Stimulated activated CD4-positive, alpha-beta T cell treated with anti-CD3 and anti-CD28 coated beads, TNF-alpha, amount 100 ng/mL, for 24 hours (primary cell): ENCODE measurements at regions not wholly inside any gene's neighbourhood (a gene's known extent, or its start where the extent isn't known, plus 50 kb on each side); places are given as distances from the start of the nearest gene placed in this dataset.

ENCODE experiments used
- DNase-seq, 3 experiments: peaks; one replicate each; pipeline ENCODE4 v3.0.0-alpha.2; 2020; ENCODE audit warnings: low read depth in 3 of 3

GRCh38 chr4:177569434-177569833, 127.2 kb upstream of the AGA start:
- no peak for DNase-seq

GRCh38 chr4:177573507-177573906, 131.3 kb upstream of the AGA start:
- DNase-seq, result no peak

GRCh38 chr4:177574446-177574845, 132.2 kb upstream of the AGA start:
- no peak for DNase-seq

GRCh38 chr4:177579649-177580048, 137.4 kb upstream of the AGA start:
- no peak for DNase-seq

- DNase-seq, result no peak
Measured at GRCh38 chr4:177582992-177583391, 140.8 kb upstream of the AGA start.

- DNase-seq, result no peak
Measured at GRCh38 chr4:177587989-177588388, 145.8 kb upstream of the AGA start.

GRCh38 chr4:177595386-177595785, 153.1 kb upstream of the AGA start:
- no peak for DNase-seq

- DNase-seq, result peak in 2 of 3 experiments; percentile 3 to 14
Measured at GRCh38 chr4:177596035-177596434, 153.8 kb upstream of the AGA start.

GRCh38 chr4:177596991-177597390, 154.8 kb upstream of the AGA start:
- no peak for DNase-seq

- no peak for DNase-seq
Measured at GRCh38 chr4:177605252-177605651, 163.0 kb upstream of the AGA start.

- no peak for DNase-seq
Measured at GRCh38 chr4:177607111-177607573, 164.9 kb upstream of the AGA start.

GRCh38 chr4:177611974-177612664, 169.9 kb upstream of the AGA start:
- no peak for DNase-seq

- DNase-seq, result no peak
Measured at GRCh38 chr4:177612684-177613083, 170.4 kb upstream of the AGA start.

GRCh38 chr4:177632481-177632880, 190.2 kb upstream of the AGA start:
- no peak for DNase-seq

- no peak for DNase-seq
Measured at GRCh38 chr4:177638871-177639270, 196.6 kb upstream of the AGA start.

- DNase-seq, result no peak
Measured at GRCh38 chr4:177640864-177641263, 198.6 kb upstream of the AGA start.

GRCh38 chr4:177660223-177660622, 218.0 kb upstream of the AGA start:
- DNase-seq, result no peak

- no peak for DNase-seq
Measured at GRCh38 chr4:177667687-177668086, 225.4 kb upstream of the AGA start.

GRCh38 chr4:177671387-177671786, 229.2 kb upstream of the AGA start:
- no peak for DNase-seq

- no peak for DNase-seq
Measured at GRCh38 chr4:177671845-177672244, 229.6 kb upstream of the AGA start.

GRCh38 chr4:177673985-177674489, 231.8 kb upstream of the AGA start:
- no peak for DNase-seq

- DNase-seq, result no peak
Measured at GRCh38 chr4:177680308-177680707, 238.1 kb upstream of the AGA start.

- no peak for DNase-seq
Measured at GRCh38 chr4:177681902-177682301, 239.7 kb upstream of the AGA start.

- no peak for DNase-seq
Measured at GRCh38 chr4:177687117-177687516, 244.9 kb upstream of the AGA start.
